ENCODE measurements at regions not wholly inside any gene's neighbourhood (a gene's known extent, or its start where the extent isn't known, plus 50 kb on each side); places are given as distances from the start of the nearest gene placed in this dataset.

DNA sequence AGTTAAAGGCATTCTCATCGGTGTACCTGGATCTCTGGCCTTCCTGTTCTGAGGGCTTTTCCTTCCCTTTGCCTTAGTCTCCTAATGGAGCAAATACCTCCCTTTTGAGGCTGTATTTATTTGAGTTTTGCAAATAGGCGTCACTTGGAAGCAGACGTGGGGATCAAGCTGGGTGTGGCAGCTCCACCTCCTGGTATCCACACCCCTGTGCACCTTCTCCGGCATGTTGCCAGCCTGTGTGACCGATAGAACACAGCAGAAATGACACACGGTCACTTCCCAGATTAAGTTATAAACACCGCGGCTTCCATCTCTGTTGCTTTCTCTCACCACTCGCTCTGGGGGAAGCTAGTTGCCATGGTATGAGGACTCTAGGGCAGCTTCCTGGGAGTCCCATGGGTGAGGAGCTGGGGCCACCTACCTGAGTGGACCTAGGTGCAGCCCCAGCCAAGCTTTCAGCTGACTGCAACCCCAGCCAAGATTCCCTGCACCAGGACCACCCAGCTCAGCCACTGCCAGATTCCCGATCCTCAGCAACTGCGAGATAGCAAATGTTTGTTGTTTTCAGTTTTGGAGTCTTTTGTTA is 214.4 kb upstream of the MVB12B start:
- TF ChIP-seq, protein P1, sequence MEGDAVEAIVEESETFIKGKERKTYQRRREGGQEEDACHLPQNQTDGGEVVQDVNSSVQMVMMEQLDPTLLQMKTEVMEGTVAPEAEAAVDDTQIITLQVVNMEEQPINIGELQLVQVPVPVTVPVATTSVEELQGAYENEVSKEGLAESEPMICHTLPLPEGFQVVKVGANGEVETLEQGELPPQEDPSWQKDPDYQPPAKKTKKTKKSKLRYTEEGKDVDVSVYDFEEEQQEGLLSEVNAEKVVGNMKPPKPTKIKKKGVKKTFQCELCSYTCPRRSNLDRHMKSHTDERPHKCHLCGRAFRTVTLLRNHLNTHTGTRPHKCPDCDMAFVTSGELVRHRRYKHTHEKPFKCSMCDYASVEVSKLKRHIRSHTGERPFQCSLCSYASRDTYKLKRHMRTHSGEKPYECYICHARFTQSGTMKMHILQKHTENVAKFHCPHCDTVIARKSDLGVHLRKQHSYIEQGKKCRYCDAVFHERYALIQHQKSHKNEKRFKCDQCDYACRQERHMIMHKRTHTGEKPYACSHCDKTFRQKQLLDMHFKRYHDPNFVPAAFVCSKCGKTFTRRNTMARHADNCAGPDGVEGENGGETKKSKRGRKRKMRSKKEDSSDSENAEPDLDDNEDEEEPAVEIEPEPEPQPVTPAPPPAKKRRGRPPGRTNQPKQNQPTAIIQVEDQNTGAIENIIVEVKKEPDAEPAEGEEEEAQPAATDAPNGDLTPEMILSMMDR (IDR thresholded peaks at IDR 0.05), result no peak
- no peak for TF ChIP-seq POLR2AphosphoS5 (IDR thresholded peaks at IDR 0.05)
